ENCODE measurements at regions not wholly inside any gene's neighbourhood (a gene's known extent, or its start where the extent isn't known, plus 50 kb on each side); places are given as distances from the start of the nearest gene placed in this dataset.

DNA sequence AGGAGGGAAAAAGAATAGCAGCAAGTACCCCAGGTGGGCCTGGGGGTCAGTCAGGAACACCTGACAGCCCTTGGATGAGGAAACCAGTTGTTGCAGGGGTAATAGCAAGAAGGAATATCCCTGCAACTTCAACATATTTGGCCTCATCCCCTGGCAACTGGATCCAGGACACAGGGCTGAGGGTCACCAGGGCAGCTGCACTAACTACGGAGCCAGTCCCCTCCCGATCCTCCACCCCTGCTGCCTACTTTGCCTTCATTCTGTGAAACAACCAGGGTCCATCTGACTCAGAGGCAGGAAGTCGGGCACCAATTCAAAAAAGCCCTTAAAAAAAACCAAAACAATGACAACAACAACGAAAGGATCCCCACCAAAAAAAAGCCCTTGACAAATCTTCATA is 52.9 kb downstream of the FRMPD3 start:
- Histone ChIP-seq H3K27ac (ENCODE audit: low read depth, low read length) (no peak overlapping the region), H3K9me3 (ENCODE audit: control insufficient read depth, insufficient read depth, low read length) (no peaks in the 10 kb centered on the region), H3K4me3 (ENCODE audit: low read depth, low read length) (no peak overlapping the region), H3K27me3 (ENCODE audit: control insufficient read depth, insufficient read depth, low read length) (peaks cover 16% of the 10 kb centered on the region)
- POLR2A ChIA-PET: no interaction called here
- TF ChIP-seq, protein P1, sequence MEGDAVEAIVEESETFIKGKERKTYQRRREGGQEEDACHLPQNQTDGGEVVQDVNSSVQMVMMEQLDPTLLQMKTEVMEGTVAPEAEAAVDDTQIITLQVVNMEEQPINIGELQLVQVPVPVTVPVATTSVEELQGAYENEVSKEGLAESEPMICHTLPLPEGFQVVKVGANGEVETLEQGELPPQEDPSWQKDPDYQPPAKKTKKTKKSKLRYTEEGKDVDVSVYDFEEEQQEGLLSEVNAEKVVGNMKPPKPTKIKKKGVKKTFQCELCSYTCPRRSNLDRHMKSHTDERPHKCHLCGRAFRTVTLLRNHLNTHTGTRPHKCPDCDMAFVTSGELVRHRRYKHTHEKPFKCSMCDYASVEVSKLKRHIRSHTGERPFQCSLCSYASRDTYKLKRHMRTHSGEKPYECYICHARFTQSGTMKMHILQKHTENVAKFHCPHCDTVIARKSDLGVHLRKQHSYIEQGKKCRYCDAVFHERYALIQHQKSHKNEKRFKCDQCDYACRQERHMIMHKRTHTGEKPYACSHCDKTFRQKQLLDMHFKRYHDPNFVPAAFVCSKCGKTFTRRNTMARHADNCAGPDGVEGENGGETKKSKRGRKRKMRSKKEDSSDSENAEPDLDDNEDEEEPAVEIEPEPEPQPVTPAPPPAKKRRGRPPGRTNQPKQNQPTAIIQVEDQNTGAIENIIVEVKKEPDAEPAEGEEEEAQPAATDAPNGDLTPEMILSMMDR (IDR thresholded peaks at IDR 0.05; ENCODE audit: low read depth, low read length): no peak
- no peak for DNase-seq (ENCODE audit: low read depth, low spot score)
- CTCF ChIA-PET: no interaction called here

DNA sequence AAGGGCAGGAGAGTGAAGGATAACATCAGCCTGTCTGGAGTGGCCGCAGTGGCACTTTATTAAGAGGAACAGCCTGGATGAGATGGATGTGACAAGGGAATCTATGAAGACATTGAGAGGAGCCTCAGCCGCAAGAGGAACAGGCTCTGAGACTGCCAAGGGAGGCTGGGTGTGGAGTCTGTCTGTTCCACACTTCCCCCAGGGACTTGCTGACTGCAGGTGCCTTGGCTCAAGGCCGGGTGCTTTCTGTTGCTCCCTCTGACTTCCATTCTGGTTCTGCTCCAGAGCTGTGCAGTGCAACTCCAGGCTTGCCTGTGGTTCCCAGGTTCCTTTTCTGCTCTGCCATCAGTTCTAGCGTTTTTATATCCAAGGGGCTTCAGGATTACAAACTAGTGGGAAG is 54.6 kb downstream of the FRMPD3 start:
- ChIA-PET POLR2A (no interaction called here), CTCF (no interaction called here)
- H3K27me3 ChIP-seq (ENCODE audit: control insufficient read depth, insufficient read depth, low read length): peaks cover 26% of the 10 kb centered on the region
- no peak overlapping the region for H3K4me3 ChIP-seq (ENCODE audit: low read depth, low read length)
- TF ChIP-seq, protein P1 (IDR thresholded peaks at IDR 0.05; ENCODE audit: low read depth, low read length): no peak
- no peak overlapping the region for H3K27ac ChIP-seq (ENCODE audit: low read depth, low read length)
- no peaks in the 10 kb centered on the region for H3K9me3 ChIP-seq (ENCODE audit: control insufficient read depth, insufficient read depth, low read length)
- DNase-seq (ENCODE audit: low read depth, low spot score): no peak

DNA sequence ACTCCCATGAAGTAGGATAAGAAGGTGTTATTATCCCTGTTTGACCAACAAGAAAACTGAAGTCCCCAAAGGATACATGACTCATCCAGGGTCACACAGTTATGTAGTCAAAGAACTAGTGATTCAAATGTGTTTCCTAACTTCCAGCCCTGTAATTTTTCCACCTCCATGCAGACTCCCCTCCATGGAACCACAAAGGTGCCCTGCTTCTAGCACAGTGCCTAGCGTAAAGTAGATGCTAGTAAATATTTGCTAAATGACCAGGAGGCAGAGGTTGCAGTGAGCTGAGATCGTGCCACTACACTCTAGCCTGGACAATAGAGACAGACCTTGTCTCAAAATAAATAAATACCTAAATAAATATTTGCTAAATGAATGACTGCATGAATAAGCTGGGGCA is 55.8 kb downstream of the FRMPD3 start:
- DNase-seq (ENCODE audit: low read depth, low spot score): no peak
- POLR2A ChIA-PET: no interaction called here
- H3K9me3 ChIP-seq (ENCODE audit: control insufficient read depth, insufficient read depth, low read length): no peaks in the 10 kb centered on the region
- H3K27me3 ChIP-seq (ENCODE audit: control insufficient read depth, insufficient read depth, low read length): peaks cover 26% of the 10 kb centered on the region
- CTCF ChIA-PET: no interaction called here
- TF ChIP-seq, protein P1 (IDR thresholded peaks at IDR 0.05; ENCODE audit: low read depth, low read length): no peak
- H3K27ac ChIP-seq (ENCODE audit: low read depth, low read length): no peak overlapping the region
- no peak overlapping the region for H3K4me3 ChIP-seq (ENCODE audit: low read depth, low read length)

DNA sequence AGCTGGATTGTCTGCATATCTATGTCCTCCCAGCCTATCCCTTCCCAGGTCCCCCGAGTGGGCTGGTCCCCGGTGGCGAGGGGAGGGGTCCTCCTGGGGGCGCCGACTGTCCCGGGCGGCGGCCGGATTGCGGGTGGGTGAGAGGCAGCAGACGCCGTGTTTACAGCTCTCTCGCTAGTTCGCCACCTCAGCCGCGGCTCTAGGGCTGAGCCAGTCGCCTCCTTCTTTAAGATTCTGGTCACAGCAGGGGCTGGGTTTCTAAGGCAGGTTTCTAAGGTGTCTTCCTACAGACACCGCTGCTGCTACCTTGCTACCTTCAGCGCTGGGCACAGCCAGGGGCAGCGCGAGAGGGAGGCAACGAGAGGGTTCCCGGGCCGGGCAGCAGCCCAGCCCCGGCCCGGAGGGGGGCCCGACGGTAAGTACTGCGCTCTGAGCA is 57.2 kb downstream of the FRMPD3 start:
- Histone ChIP-seq H3K27ac (ENCODE audit: low read depth, low read length) (no peak overlapping the region), H3K27me3 (ENCODE audit: control insufficient read depth, insufficient read depth, low read length) (peaks cover 29% of the 10 kb centered on the region), H3K9me3 (ENCODE audit: control insufficient read depth, insufficient read depth, low read length) (no peaks in the 10 kb centered on the region), H3K4me3 (ENCODE audit: low read depth, low read length) (no peak overlapping the region)
- ChIA-PET CTCF (no interaction called here), POLR2A (no interaction called here)
- DNase-seq (ENCODE audit: low read depth, low spot score): no peak
- TF ChIP-seq, protein P1 (IDR thresholded peaks at IDR 0.05; ENCODE audit: low read depth, low read length): no peak

DNA sequence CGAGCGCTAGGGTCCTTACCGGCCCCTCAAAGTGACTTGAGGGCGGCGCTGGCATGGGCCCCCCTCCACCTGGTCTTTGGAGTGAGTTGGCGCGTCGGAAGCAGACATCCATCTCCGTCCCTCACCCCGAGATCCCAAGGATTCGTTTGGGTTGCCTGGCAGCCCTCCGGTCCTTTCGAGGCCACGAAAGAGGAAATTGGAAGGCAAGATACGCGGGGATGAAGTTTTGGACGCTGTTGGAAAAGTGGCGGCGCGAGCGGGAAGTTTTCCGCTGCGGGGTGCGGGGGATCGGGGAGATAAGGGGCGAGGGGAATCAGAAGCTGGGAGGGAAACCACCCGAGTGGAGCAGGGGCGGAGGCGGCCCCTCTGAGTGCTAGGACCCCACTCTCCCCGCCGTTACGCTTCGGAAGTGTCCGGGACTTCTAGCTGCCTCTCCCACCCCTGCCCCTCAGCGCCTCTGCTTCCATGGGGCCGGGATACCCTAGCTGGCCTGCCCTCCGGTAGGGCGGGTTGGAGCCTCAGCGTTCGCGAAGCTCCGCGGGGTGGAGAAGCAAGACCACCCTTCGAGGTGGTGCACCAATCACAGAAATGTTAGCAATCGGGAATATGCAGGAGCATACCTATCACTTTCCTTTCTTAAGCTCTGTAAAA is 57.8 kb downstream of the FRMPD3 start:
- ChIA-PET CTCF (no interaction called here), POLR2A (no interaction called here)
- Histone ChIP-seq H3K9me3 (ENCODE audit: control insufficient read depth, insufficient read depth, low read length) (no peaks in the 10 kb centered on the region), H3K27ac (ENCODE audit: low read depth, low read length) (no peak overlapping the region), H3K4me3 (ENCODE audit: low read depth, low read length) (no peak overlapping the region), H3K27me3 (ENCODE audit: control insufficient read depth, insufficient read depth, low read length) (peaks cover 29% of the 10 kb centered on the region)
- TF ChIP-seq, protein P1 (IDR thresholded peaks at IDR 0.05; ENCODE audit: low read depth, low read length): no peak
- no peak for DNase-seq (ENCODE audit: low read depth, low spot score)
